B cell (primary cell): ENCODE measurements at regions not wholly inside any gene's neighbourhood (a gene's known extent, or its start where the extent isn't known, plus 50 kb on each side); places are given as distances from the start of the nearest gene placed in this dataset.

Experiments used
- ATAC-seq: fragments of 200-7000 bp; cut with Tn5 transposase; one replicate; pipeline ENCODE4 v1.10.0; 2021; ENCODE audit warnings: low read depth, mild to moderate bottlenecking, moderate number of reproducible peaks, moderate library complexity
- CTCF ChIA-PET: fragments of 350-600 bp; sonication (Branson Sonifier 250); formaldehyde crosslinking; loops from one replicate; lab custom pipeline; 2021; ENCODE audit warnings: antibody characterized with exemption, inconsistent platforms; lab: Charles Lee
- POLR2A ChIA-PET: fragments of 350-600 bp; sonication (Branson Sonifier 250); formaldehyde crosslinking; loops from one replicate; lab custom pipeline; 2021; ENCODE audit warnings: antibody characterized with exemption; lab: Charles Lee
- DNase-seq: peaks from one replicate; pipeline ENCODE4 v3.0.0; 2013
- H2AFZ ChIP-seq: 2 replicates; pipeline ENCODE4 v1.6.1; 2012; ENCODE audit warnings: mild to moderate bottlenecking, low read depth, low read length; ENCODE audit not compliant: insufficient read depth, poor library complexity, severe bottlenecking
- H3K27ac ChIP-seq, 2 donors: 1 replicate in 1 of 2; 2 replicates in 1 of 2; pipeline ENCODE4 v1.5.1; 2012 to 2013; ENCODE audit warnings: low read length in 2 of 2, mild to moderate bottlenecking in 2 of 2, moderate library complexity in 1 of 2
- H3K27me3 ChIP-seq, 4 experiments: fragments of 200-600 bp in 1 of 4; sonication (generic) in 1 of 4; replicated peaks in 1 of 4; 1 replicate in 2 of 4; 2 replicates in 2 of 4; pipeline versions ENCODE4 v1.6.1 to v1.7.0; 2013 to 2016; ENCODE audit warnings: low read length in 3 of 4, mild to moderate bottlenecking in 2 of 4, mixed read lengths in 1 of 4, moderate library complexity in 1 of 4; ENCODE audit not compliant: insufficient read depth in 4 of 4, control insufficient read depth in 3 of 4; ENCODE audit errors: control extremely low read depth in 1 of 4
- H3K36me3 ChIP-seq, 2 experiments: replicated peaks in 1 of 2; 1 replicate in 1 of 2; 2 replicates in 1 of 2; pipeline versions ENCODE4 v1.6.1 to v1.7.1; 2013; ENCODE audit warnings: low read length in 1 of 2; ENCODE audit not compliant: insufficient read depth in 2 of 2, control insufficient read depth in 1 of 2; ENCODE audit errors: control extremely low read depth in 1 of 2, extremely low read depth in 1 of 2
- H3K4me1 ChIP-seq, 2 donors: fragments of 200-600 bp in 1 of 2; sonication (generic) in 1 of 2; 1 replicate in 1 of 2; 2 replicates in 1 of 2; pipeline versions ENCODE4 v1.5.1 to v1.6.1; 2013 to 2017; ENCODE audit warnings: low read length in 2 of 2; ENCODE audit not compliant: control insufficient read depth in 2 of 2, insufficient read depth in 2 of 2
- H3K4me2 ChIP-seq: replicated peaks from 2 replicates; pipeline ENCODE3; 2012; ENCODE audit warnings: mild to moderate bottlenecking, low read depth, low read length; ENCODE audit not compliant: poor library complexity, severe bottlenecking
- H3K4me3 ChIP-seq, 5 experiments: fragments of 200-600 bp in 1 of 5; sonication (generic) in 1 of 5; 1 replicate in 3 of 5; 2 replicates in 2 of 5; pipeline versions ENCODE4 v1.5.1 to v1.7.0; 2011 to 2016; ENCODE audit warnings: low read length in 4 of 5, mild to moderate bottlenecking in 4 of 5, low read depth in 2 of 5, control low read depth in 1 of 5, moderate library complexity in 1 of 5; ENCODE audit not compliant: insufficient read depth in 1 of 5; ENCODE audit errors: control extremely low read depth in 1 of 5, extremely low read depth in 1 of 5
- H3K79me2 ChIP-seq: fragments of 200-600 bp; sonication (generic); one replicate; pipeline ENCODE4 v1.6.0; 2016; ENCODE audit warnings: low read length; ENCODE audit not compliant: control insufficient read depth, insufficient read depth
- H3K9ac ChIP-seq: fragments of 200-600 bp; sonication (generic); 2 replicates; pipeline ENCODE4 v1.6.1; 2017; ENCODE audit warnings: mild to moderate bottlenecking, low read length, moderate library complexity
- H3K9me3 ChIP-seq, 3 donors: one replicate each; pipeline versions ENCODE4 v1.6.1 to v1.7.1; 2013; ENCODE audit warnings: low read length in 2 of 3; ENCODE audit not compliant: control insufficient read depth in 2 of 3, insufficient read depth in 1 of 3; ENCODE audit errors: control extremely low read depth in 1 of 3
- H4K20me1 ChIP-seq: 2 replicates; pipeline ENCODE4 v1.6.0; 2012; ENCODE audit warnings: mild to moderate bottlenecking, low read length; ENCODE audit not compliant: insufficient read depth, control insufficient read depth, poor library complexity, severe bottlenecking
- H3K27ac Mint-ChIP-seq: one replicate; pipeline ENCODE4 v1.8.0; 2021; ENCODE audit warnings: mixed read lengths
- H3K27me3 Mint-ChIP-seq: one replicate; pipeline ENCODE4 v1.8.0; 2021; ENCODE audit warnings: mixed read lengths
- H3K4me1 Mint-ChIP-seq: one replicate; pipeline ENCODE4 v1.8.0; 2021; ENCODE audit warnings: mixed read lengths
- H3K4me3 Mint-ChIP-seq: one replicate; pipeline ENCODE4 v1.8.0; 2021; ENCODE audit warnings: mixed read lengths
- H3K9me3 Mint-ChIP-seq: one replicate; pipeline ENCODE4 v1.8.0; 2022; ENCODE audit warnings: mixed read lengths; ENCODE audit not compliant: insufficient read depth
- EZH2 ChIP-seq: IDR thresholded peaks from 2 replicates; pipeline ENCODE4 v1.6.1; 2012; ENCODE audit warnings: borderline replicate concordance, low read depth, mild to moderate bottlenecking, moderate library complexity, low read length; ENCODE audit not compliant: insufficient read depth, poor library complexity, severe bottlenecking
- WGBS: methylation state at CpG from one replicate; pipeline ENCODE4 v1.1.5; 2013; ENCODE audit warnings: missing lambda C conversion rate; ENCODE audit not compliant: insufficient coverage; 5-methylcytosine and 5-hydroxymethylcytosine counted together
- intact Hi-C: fragments of 100-400 bp; cut with micrococcal nuclease; formaldehyde crosslinking; loops from one replicate; pipeline ENCODE4 v1.10.0; 2022
- TF ChIP-seq, protein P1 (sequence below): fragments of 200-600 bp; IDR thresholded peaks from one replicate; pipeline ENCODE4 v1.8.0; 2022; ENCODE audit warnings: antibody characterized with exemption, mild to moderate bottlenecking

DNA sequence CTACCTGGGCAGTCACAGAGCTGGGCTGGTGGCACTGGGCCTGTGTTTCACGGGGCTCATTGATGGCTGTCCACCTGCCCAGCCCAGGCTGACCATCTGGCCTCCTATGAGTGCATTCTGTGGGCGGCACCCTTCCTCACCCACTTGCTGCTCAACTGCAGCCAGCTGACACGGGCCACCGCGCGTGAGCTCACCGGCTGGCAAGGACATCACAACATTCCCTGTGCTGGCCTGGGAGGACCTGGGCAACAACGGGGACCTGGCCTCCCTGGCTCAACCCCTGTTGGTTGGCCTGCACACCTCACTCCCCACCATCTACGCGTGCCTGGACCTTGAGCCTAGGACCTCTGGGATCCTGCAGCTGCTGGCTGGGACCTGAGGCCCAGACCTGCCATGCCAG, 98.2 kb upstream of the DTNA start:
- Mint-ChIP-seq H3K9me3 (peaks cover 5% of the 10 kb centered on the region), H3K27ac (no peak overlapping the region), H3K4me1 (no peaks in the 10 kb centered on the region), H3K27me3 (no peaks in the 10 kb centered on the region), H3K4me3 (no peak overlapping the region)
- intact Hi-C loops, result no loop called here
- Histone ChIP-seq H3K27ac (no peak overlapping the region), H2AFZ (no peak overlapping the region), H3K79me2 (no peaks in the 10 kb centered on the region), H3K4me3 (no peak overlapping the region), H3K4me2 (no peak overlapping the region), H3K36me3 (no peaks in the 10 kb centered on the region), H4K20me1 (no peaks in the 10 kb centered on the region), H3K9ac (no peak overlapping the region), H3K9me3 (peaks cover 0 to 8% (median 0%) of the 10 kb centered on the region in 3 donors), H3K4me1 (no peaks in the 10 kb centered on the region), H3K27me3 (no peaks in the 10 kb centered on the region)
- POLR2A ChIA-PET, result no interaction called here
- CTCF ChIA-PET, result no interaction called here
- WGBS, result 91% methylated on average over 10 of the region's 10 CpGs
- ATAC-seq (no peak), DNase-seq (no peak)
- no peak for TF ChIP-seq EZH2
- TF ChIP-seq, protein P1, sequence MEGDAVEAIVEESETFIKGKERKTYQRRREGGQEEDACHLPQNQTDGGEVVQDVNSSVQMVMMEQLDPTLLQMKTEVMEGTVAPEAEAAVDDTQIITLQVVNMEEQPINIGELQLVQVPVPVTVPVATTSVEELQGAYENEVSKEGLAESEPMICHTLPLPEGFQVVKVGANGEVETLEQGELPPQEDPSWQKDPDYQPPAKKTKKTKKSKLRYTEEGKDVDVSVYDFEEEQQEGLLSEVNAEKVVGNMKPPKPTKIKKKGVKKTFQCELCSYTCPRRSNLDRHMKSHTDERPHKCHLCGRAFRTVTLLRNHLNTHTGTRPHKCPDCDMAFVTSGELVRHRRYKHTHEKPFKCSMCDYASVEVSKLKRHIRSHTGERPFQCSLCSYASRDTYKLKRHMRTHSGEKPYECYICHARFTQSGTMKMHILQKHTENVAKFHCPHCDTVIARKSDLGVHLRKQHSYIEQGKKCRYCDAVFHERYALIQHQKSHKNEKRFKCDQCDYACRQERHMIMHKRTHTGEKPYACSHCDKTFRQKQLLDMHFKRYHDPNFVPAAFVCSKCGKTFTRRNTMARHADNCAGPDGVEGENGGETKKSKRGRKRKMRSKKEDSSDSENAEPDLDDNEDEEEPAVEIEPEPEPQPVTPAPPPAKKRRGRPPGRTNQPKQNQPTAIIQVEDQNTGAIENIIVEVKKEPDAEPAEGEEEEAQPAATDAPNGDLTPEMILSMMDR, result no peak

DNA sequence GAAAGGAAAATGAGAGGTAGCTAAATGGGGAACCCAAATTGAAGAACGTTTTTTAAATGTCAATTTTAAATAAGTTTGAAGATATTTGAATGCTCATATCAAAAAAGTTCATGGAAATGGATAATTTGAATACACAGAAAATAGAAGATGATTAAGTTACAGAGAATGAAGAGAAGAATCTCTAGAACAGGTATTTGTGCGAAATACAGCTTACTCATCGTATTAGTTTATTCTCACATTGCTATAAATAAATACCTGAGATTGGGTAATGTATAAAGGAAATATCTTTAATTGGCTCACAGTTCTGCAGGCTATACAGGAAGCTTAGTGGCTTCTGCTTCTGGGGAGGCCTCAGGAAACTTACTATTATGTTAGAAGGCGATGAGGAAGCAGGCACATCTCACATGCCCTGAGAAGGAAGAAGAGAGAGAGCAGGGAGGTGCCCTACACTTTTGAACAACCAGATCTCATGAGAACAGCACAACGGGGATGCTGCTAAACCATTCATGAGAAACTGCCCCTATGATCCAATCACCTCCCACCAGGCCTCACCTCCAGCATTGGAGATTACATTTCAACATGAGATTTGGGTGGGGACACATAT, 89.7 kb upstream of the DTNA start:
- no peaks in the 10 kb centered on the region for H3K79me2 ChIP-seq
- intact Hi-C loops, result no loop called here
- no peak overlapping the region for H3K27ac ChIP-seq
- CTCF ChIA-PET, result no interaction called here
- H3K4me1 ChIP-seq, result no peaks in the 10 kb centered on the region
- no peaks in the 10 kb centered on the region for H3K36me3 ChIP-seq
- H3K27ac Mint-ChIP-seq, result no peak overlapping the region
- H3K4me2 ChIP-seq, result no peak overlapping the region
- no peaks in the 10 kb centered on the region for H4K20me1 ChIP-seq
- POLR2A ChIA-PET, result no interaction called here
- H3K9me3 ChIP-seq, result no peaks in the 10 kb centered on the region
- WGBS, result 63% methylated on average over 2 of the region's 5 CpGs
- peaks cover 10% of the 10 kb centered on the region for H3K9me3 Mint-ChIP-seq
- no peak overlapping the region for H3K9ac ChIP-seq
- no peak for ATAC-seq
- no peaks in the 10 kb centered on the region for H3K4me1 Mint-ChIP-seq
- no peaks in the 10 kb centered on the region for H3K27me3 ChIP-seq
- no peak overlapping the region for H3K4me3 ChIP-seq
- DNase-seq, result no peak
- no peak overlapping the region for H3K4me3 Mint-ChIP-seq
- no peak overlapping the region for H2AFZ ChIP-seq
- no peaks in the 10 kb centered on the region for H3K27me3 Mint-ChIP-seq
- TF ChIP-seq EZH2, result no peak
- TF ChIP-seq, protein P1, result no peak
